Mesenchymal stem cell (in vitro differentiated cells and primary cell): ENCODE measurements at regions not wholly inside any gene's neighbourhood (a gene's known extent, or its start where the extent isn't known, plus 50 kb on each side); places are given as distances from the start of the nearest gene placed in this dataset.

Experiments
- DNase-seq: peaks from one replicate; pipeline ENCODE4 v3.0.0-alpha.2; 2013
- H2AFZ ChIP-seq: one replicate; pipeline ENCODE4 v1.6.1; 2013; ENCODE audit warnings: low read depth, mild to moderate bottlenecking, control low read depth, inconsistent platforms, low read length, moderate library complexity
- H2AK5ac ChIP-seq: 2 replicates; pipeline ENCODE4 v1.6.1; 2013; ENCODE audit warnings: low read length, moderate library complexity, mild to moderate bottlenecking, inconsistent platforms; ENCODE audit not compliant: severe bottlenecking
- H2BK120ac ChIP-seq: one replicate; pipeline ENCODE4 v1.6.1; 2013; ENCODE audit warnings: low read depth, mild to moderate bottlenecking, inconsistent platforms, low read length, moderate library complexity
- H2BK12ac ChIP-seq, 2 experiments: one replicate each; pipeline ENCODE4 v1.6.1; 2013; ENCODE audit warnings: inconsistent platforms in 2 of 2, low read length in 2 of 2, mild to moderate bottlenecking in 2 of 2, moderate library complexity in 2 of 2, control low read depth in 1 of 2
- H2BK15ac ChIP-seq: one replicate; pipeline ENCODE4 v1.6.1; 2013; ENCODE audit warnings: mild to moderate bottlenecking, low read depth, inconsistent platforms; ENCODE audit not compliant: poor library complexity, severe bottlenecking
- H2BK5ac ChIP-seq: 2 replicates; pipeline ENCODE4 v1.6.1; 2013; ENCODE audit warnings: low read depth, mild to moderate bottlenecking, low read length, control low read depth, inconsistent platforms; ENCODE audit not compliant: poor library complexity, severe bottlenecking
- H3K14ac ChIP-seq, 2 experiments: one replicate each; pipeline ENCODE4 v1.6.1; 2013; ENCODE audit warnings: inconsistent platforms in 2 of 2, low read length in 2 of 2, control low read depth in 1 of 2, mild to moderate bottlenecking in 1 of 2, moderate library complexity in 1 of 2
- H3K18ac ChIP-seq, 2 experiments: one replicate each; pipeline ENCODE4 v1.6.1; 2013; ENCODE audit warnings: inconsistent platforms in 2 of 2, low read length in 2 of 2, control low read depth in 1 of 2, low read depth in 1 of 2, mild to moderate bottlenecking in 1 of 2
- H3K23ac ChIP-seq, 2 experiments: one replicate each; pipeline ENCODE4 v1.6.1; 2013; ENCODE audit warnings: inconsistent platforms in 2 of 2, low read length in 2 of 2, mild to moderate bottlenecking in 2 of 2, moderate library complexity in 2 of 2, control low read depth in 1 of 2
- H3K27ac ChIP-seq: 2 replicates; pipeline ENCODE4 v1.5.1; 2013; ENCODE audit warnings: mild to moderate bottlenecking, moderate library complexity, low read length, control low read depth, inconsistent platforms; ENCODE audit not compliant: poor library complexity, severe bottlenecking
- H3K27me3 ChIP-seq, 2 experiments: 2 replicates each; pipeline versions ENCODE4 v1.6.1 to v1.7.0; 2013; ENCODE audit warnings: low read length in 2 of 2, mild to moderate bottlenecking in 2 of 2, moderate library complexity in 2 of 2, control low read depth in 1 of 2, inconsistent platforms in 1 of 2; ENCODE audit not compliant: control insufficient read depth in 1 of 2, insufficient read depth in 1 of 2
- H3K36me3 ChIP-seq, 2 experiments: 2 replicates each; pipeline versions ENCODE4 v1.6.1 to v1.7.0; 2013; ENCODE audit warnings: low read length in 2 of 2, control low read depth in 1 of 2, inconsistent platforms in 1 of 2, low read depth in 1 of 2, mild to moderate bottlenecking in 1 of 2; ENCODE audit not compliant: insufficient read depth in 2 of 2, control insufficient read depth in 1 of 2
- H3K4ac ChIP-seq, 2 experiments: one replicate each; pipeline ENCODE4 v1.6.1; 2013; ENCODE audit warnings: inconsistent platforms in 2 of 2, low read length in 2 of 2, mild to moderate bottlenecking in 2 of 2, moderate library complexity in 2 of 2, control low read depth in 1 of 2, low read depth in 1 of 2
- H3K4me1 ChIP-seq: 2 replicates; pipeline ENCODE4 v1.6.1; 2013; ENCODE audit warnings: low read depth, low read length, control low read depth; ENCODE audit not compliant: control insufficient read depth, insufficient read depth
- H3K4me2 ChIP-seq: 2 replicates; pipeline ENCODE4 v1.6.1; 2013; ENCODE audit warnings: low read length, mild to moderate bottlenecking, inconsistent platforms; ENCODE audit not compliant: poor library complexity, severe bottlenecking
- H3K4me3 ChIP-seq, 2 experiments: 2 replicates each; pipeline versions ENCODE4 v1.5.1 to v1.7.0; 2013; ENCODE audit warnings: low read length in 2 of 2, mild to moderate bottlenecking in 2 of 2, control low read depth in 1 of 2, low read depth in 1 of 2; ENCODE audit not compliant: insufficient read depth in 1 of 2
- H3K79me1 ChIP-seq: replicated peaks from 2 replicates; pipeline ENCODE4 v1.6.1; 2013; ENCODE audit warnings: mild to moderate bottlenecking, control low read depth, low read length, inconsistent platforms; ENCODE audit not compliant: poor library complexity, severe bottlenecking
- H3K9ac ChIP-seq: 2 replicates; pipeline ENCODE4 v1.7.0; 2013; ENCODE audit warnings: mild to moderate bottlenecking, low read length, moderate library complexity
- H3K9me3 ChIP-seq: 2 replicates; pipeline ENCODE4 v1.7.0; 2013; ENCODE audit warnings: mild to moderate bottlenecking, low read length; ENCODE audit not compliant: control insufficient read depth
- H4K8ac ChIP-seq: one replicate; pipeline ENCODE4 v1.6.1; 2013; ENCODE audit warnings: inconsistent platforms, mild to moderate bottlenecking, low read length, moderate library complexity
- H4K91ac ChIP-seq: one replicate; pipeline ENCODE4 v1.6.1; 2013; ENCODE audit warnings: mild to moderate bottlenecking, low read length, inconsistent platforms
- WGBS: methylation state at CpG from one replicate; pipeline ENCODE4 v1.1.7; 2013; ENCODE audit warnings: mixed read lengths; 5-methylcytosine and 5-hydroxymethylcytosine counted together

GRCh38 chr6:44060612-44061374 lies 66.5 kb downstream of the MRPL14 start:
- no peak overlapping the region for H2BK120ac ChIP-seq
- no peaks in the 10 kb centered on the region for H3K36me3 ChIP-seq
- WGBS = 93% methylated on average over 9 of the region's 10 CpGs
- H2BK15ac ChIP-seq = peak overlapping the region; percentile 93
- no peaks in the 10 kb centered on the region for H3K79me1 ChIP-seq
- H3K23ac ChIP-seq = no peak overlapping the region
- H3K14ac ChIP-seq = no peak overlapping the region
- H2AK5ac ChIP-seq = peak overlapping the region; percentile 29
- H3K4me2 ChIP-seq = no peak overlapping the region
- peaks cover 49% of the 10 kb centered on the region for H3K4me1 ChIP-seq
- no peak overlapping the region for H2BK5ac ChIP-seq
- peak overlapping the region; percentile 0 for H3K9ac ChIP-seq
- H2AFZ ChIP-seq = no peak overlapping the region
- no peak overlapping the region for H3K27ac ChIP-seq
- H3K27me3 ChIP-seq = no peaks in the 10 kb centered on the region
- no peaks in the 10 kb centered on the region for H3K9me3 ChIP-seq
- H4K91ac ChIP-seq = peak overlapping the region; percentile 3
- peak overlapping the region; percentile 46 to 58 for H3K18ac ChIP-seq
- H3K4me3 ChIP-seq = no peak overlapping the region
- H3K4ac ChIP-seq = peak overlapping the region in 1 of 2 experiments; percentile 32
- H4K8ac ChIP-seq = no peak overlapping the region
- peak overlapping the region; percentile 67 to 79 for H2BK12ac ChIP-seq
- DNase-seq = no peak

GRCh38 chr6:44059359-44060346 lies 67.6 kb downstream of the MRPL14 start:
- H4K8ac ChIP-seq = peak overlapping the region; percentile 76

GRCh38 chr6:44058617-44059358 lies 68.5 kb downstream of the MRPL14 start:
- Histone ChIP-seq H3K14ac (peak overlapping the region in 1 of 2 experiments; percentile 58), H3K27me3 (no peaks in the 10 kb centered on the region), H2BK15ac (peak overlapping the region; percentile 83), H4K8ac (peak overlapping the region; percentile 76), H3K79me1 (no peaks in the 10 kb centered on the region), H3K27ac (peak overlapping the region; percentile 54), H3K9ac (peak overlapping the region; percentile 79), H4K91ac (peak overlapping the region; percentile 53), H2AK5ac (peak overlapping the region; percentile 40), H3K4me1 (peaks cover 52% of the 10 kb centered on the region), H3K4me2 (no peak overlapping the region), H2AFZ (no peak overlapping the region), H3K4me3 (no peak overlapping the region), H2BK12ac (peak overlapping the region; percentile 97 to 98), H3K18ac (peak overlapping the region; percentile 61 to 90), H2BK5ac (no peak overlapping the region), H3K23ac (no peak overlapping the region), H3K4ac (peak overlapping the region; percentile 75 to 80), H2BK120ac (peak overlapping the region; percentile 55), H3K36me3 (no peaks in the 10 kb centered on the region), H3K9me3 (no peaks in the 10 kb centered on the region)
- DNase-seq = peak; percentile 100
- WGBS = 15% methylated on average over 16 of the region's 19 CpGs

More at GRCh38 chr6:44059359-44060346, 67.6 kb downstream of the MRPL14 start:
- WGBS = 75% methylated on average over 6 of the region's 7 CpGs
- H4K91ac ChIP-seq = peak overlapping the region; percentile 53
- H3K9ac ChIP-seq = peak overlapping the region; percentile 79
- DNase-seq = no peak
- H3K9me3 ChIP-seq = no peaks in the 10 kb centered on the region
- H3K18ac ChIP-seq = peak overlapping the region; percentile 61 to 90
- H2AFZ ChIP-seq = no peak overlapping the region
- no peak overlapping the region for H2BK120ac ChIP-seq
- no peaks in the 10 kb centered on the region for H3K27me3 ChIP-seq
- H3K4me1 ChIP-seq = peaks cover 50% of the 10 kb centered on the region
- no peak overlapping the region for H3K4me3 ChIP-seq
- peak overlapping the region; percentile 92 for H2BK15ac ChIP-seq
- H2AK5ac ChIP-seq = peak overlapping the region; percentile 40
- peak overlapping the region; percentile 97 to 98 for H2BK12ac ChIP-seq
- no peak overlapping the region for H2BK5ac ChIP-seq
- no peak overlapping the region for H3K4me2 ChIP-seq
- H3K79me1 ChIP-seq = no peaks in the 10 kb centered on the region
- H3K14ac ChIP-seq = no peak overlapping the region
- H3K27ac ChIP-seq = peak overlapping the region; percentile 54
- no peak overlapping the region for H3K23ac ChIP-seq
- peak overlapping the region; percentile 75 to 80 for H3K4ac ChIP-seq
- H3K36me3 ChIP-seq = no peaks in the 10 kb centered on the region
